ENCODE measurements at regions not wholly inside any gene's neighbourhood (a gene's known extent, or its start where the extent isn't known, plus 50 kb on each side); places are given as distances from the start of the nearest gene placed in this dataset.

- intact Hi-C loops (cut with micrococcal nuclease), result no loop called here
- H3K9me3 ChIP-seq (ENCODE audit: control insufficient read depth in 1 of 2, low read length in 2 of 2), result no peaks in the 10 kb centered on the region
- H3K27me3 ChIP-seq (ENCODE audit: insufficient read depth, low read length), result no peaks in the 10 kb centered on the region
- ChIA-PET POLR2A (ENCODE audit: partially characterized antibody) (no interaction called here), CTCF (ENCODE audit: partially characterized antibody) (no interaction called here)
- no peaks in the 10 kb centered on the region for H3K36me3 ChIP-seq (ENCODE audit: insufficient read depth, low read length)
- no peak overlapping the region for H3K27ac ChIP-seq (ENCODE audit: low read depth, low read length)
- H3K4me3 ChIP-seq (ENCODE audit: low read length in 2 of 2), result no peak overlapping the region
- H3K4me3 Mint-ChIP-seq, result no peak overlapping the region
- H3K27ac Mint-ChIP-seq, result no peak overlapping the region
- no peaks in the 10 kb centered on the region for H3K4me1 ChIP-seq (ENCODE audit: insufficient read depth, low read length)
- H3K36me3 Mint-ChIP-seq, result no peaks in the 10 kb centered on the region
- no peaks in the 10 kb centered on the region for H3K4me1 Mint-ChIP-seq
- H3K27me3 Mint-ChIP-seq, result peaks cover 1 to 6% of the 10 kb centered on the region in 2 donors
- DNase-seq, result no peak
- peaks cover 0 to 20% (median 6%) of the 10 kb centered on the region in 8 donors for H3K9me3 Mint-ChIP-seq
Measured at GRCh38 chr15:67920524-67921240, 80.8 kb upstream of the RNU6-1 start.

GRCh38 chr15:67922106-67922675 is 82.3 kb upstream of the RNU6-1 start:
- no peaks in the 10 kb centered on the region for H3K9me3 ChIP-seq (ENCODE audit: control insufficient read depth in 1 of 2, low read length in 2 of 2)
- H3K4me3 ChIP-seq (ENCODE audit: low read length in 2 of 2), result no peak overlapping the region
- DNase-seq, result no peak
- intact Hi-C loops (cut with micrococcal nuclease), result no loop called here
- Mint-ChIP-seq H3K9me3 (peaks cover 0 to 20% (median 6%) of the 10 kb centered on the region in 8 donors), H3K4me1 (no peaks in the 10 kb centered on the region), H3K27ac (no peak overlapping the region), H3K4me3 (no peak overlapping the region), H3K27me3 (peaks cover 3 to 6% of the 10 kb centered on the region in 2 donors), H3K36me3 (no peaks in the 10 kb centered on the region)
- no peaks in the 10 kb centered on the region for H3K36me3 ChIP-seq (ENCODE audit: insufficient read depth, low read length)
- H3K27ac ChIP-seq (ENCODE audit: low read depth, low read length), result no peak overlapping the region
- no peaks in the 10 kb centered on the region for H3K27me3 ChIP-seq (ENCODE audit: insufficient read depth, low read length)
- POLR2A ChIA-PET (ENCODE audit: partially characterized antibody), result no interaction called here
- H3K4me1 ChIP-seq (ENCODE audit: insufficient read depth, low read length), result no peaks in the 10 kb centered on the region
- CTCF ChIA-PET (ENCODE audit: partially characterized antibody), result interaction anchor here (0.9 kb wide), 1 partner anchor 12 kb away, joined by 3 read pairs; no protein-coding TSS in a partner anchor

DNA sequence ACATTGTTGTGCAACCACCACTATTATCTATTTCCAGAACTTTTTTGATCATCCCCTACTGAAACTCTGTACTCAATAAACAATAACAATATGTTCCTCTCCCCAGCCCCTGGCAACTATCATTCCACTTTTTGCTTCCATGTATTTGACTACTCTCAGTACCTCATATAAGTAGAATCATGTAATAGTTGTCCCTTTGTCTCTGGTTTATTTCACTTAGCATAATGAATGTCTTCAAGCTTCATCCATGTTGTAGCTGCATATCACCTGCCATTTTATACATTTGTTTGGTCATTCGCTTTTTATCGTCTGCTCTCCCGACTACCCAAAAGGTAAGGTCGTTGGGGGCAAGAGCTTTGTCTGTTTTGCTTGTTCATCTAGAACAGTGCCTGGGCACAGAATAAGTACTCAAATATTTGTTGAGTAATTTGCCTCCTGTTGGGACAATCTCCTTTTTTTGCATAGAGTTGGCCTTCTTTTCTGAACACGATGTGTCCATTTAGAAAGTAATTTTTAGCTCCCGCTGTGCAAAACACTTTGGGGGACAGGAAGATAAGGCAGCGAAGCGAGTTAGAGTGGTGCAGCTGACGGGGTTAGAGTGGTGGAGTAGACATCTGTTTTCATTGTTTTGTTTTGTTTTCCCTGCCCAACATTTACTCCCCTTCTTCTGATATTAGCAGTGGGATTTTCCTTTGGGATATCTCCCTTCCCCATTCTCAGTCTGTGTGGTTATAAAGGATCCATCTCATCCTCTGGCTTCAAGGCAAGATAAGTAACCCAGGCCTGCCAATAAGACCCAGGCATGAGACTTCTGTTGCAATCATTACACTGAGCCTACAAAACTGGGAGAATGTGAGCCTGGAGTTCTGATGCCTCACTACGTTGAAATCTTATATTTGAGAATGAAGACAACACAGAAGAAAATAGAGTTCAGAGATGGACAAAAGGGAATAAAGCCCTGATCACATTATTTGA is 83.4 kb upstream of the RNU6-1 start:
- Mint-ChIP-seq H3K9me3 (peaks cover 0 to 20% (median 6%) of the 10 kb centered on the region in 8 donors), H3K36me3 (no peaks in the 10 kb centered on the region), H3K27ac (no peak overlapping the region), H3K27me3 (peaks cover 3 to 6% of the 10 kb centered on the region in 2 donors), H3K4me3 (no peak overlapping the region), H3K4me1 (no peaks in the 10 kb centered on the region)
- Histone ChIP-seq H3K27ac (ENCODE audit: low read depth, low read length) (no peak overlapping the region), H3K36me3 (ENCODE audit: insufficient read depth, low read length) (no peaks in the 10 kb centered on the region), H3K9me3 (ENCODE audit: control insufficient read depth in 1 of 2, low read length in 2 of 2) (no peaks in the 10 kb centered on the region), H3K4me3 (ENCODE audit: low read length in 2 of 2) (no peak overlapping the region), H3K27me3 (ENCODE audit: insufficient read depth, low read length) (no peaks in the 10 kb centered on the region), H3K4me1 (ENCODE audit: insufficient read depth, low read length) (no peaks in the 10 kb centered on the region)
- ChIA-PET POLR2A (ENCODE audit: partially characterized antibody) (no interaction called here), CTCF (ENCODE audit: partially characterized antibody) (no interaction called here)
- intact Hi-C loops (cut with micrococcal nuclease), result no loop called here
- DNase-seq, result no peak

DNA sequence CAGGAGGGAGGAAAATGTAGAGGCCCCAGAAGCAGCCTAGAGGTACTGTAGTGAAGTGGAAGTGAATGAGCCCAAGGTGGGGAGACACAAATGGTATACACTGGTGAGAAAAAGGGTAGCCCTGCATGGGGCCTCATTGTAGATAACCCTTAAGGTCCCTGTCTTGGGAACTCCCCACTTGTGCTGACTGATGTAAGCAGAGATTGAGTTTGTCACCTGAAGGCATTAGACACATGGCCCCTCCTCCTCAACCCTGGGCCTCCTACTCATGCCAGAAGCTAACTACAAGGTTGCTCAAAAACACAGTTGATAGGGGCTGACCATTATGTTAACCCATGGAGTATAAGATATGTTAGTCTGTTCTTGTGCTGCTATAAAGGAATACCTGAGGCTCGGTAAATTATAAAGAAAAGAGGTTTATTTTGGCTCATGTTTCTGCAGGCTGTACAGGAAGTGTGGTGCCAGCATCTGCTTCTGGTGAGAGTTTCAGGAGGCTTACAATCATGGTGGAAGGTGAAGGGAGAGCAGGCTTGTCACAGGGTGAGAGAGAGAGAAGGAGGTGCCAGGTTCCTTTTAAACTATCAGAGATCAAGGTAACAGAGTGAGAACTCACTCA is 84.6 kb upstream of the RNU6-1 start:
- intact Hi-C loops (cut with micrococcal nuclease), result no loop called here
- Mint-ChIP-seq H3K36me3 (no peaks in the 10 kb centered on the region), H3K27ac (no peak overlapping the region), H3K4me3 (no peak overlapping the region), H3K27me3 (peaks cover 3 to 8% of the 10 kb centered on the region in 2 donors), H3K9me3 (peaks cover 0 to 13% (median 6%) of the 10 kb centered on the region in 8 donors), H3K4me1 (no peaks in the 10 kb centered on the region)
- Histone ChIP-seq H3K27me3 (ENCODE audit: insufficient read depth, low read length) (no peaks in the 10 kb centered on the region), H3K9me3 (ENCODE audit: control insufficient read depth in 1 of 2, low read length in 2 of 2) (no peaks in the 10 kb centered on the region), H3K4me1 (ENCODE audit: insufficient read depth, low read length) (no peaks in the 10 kb centered on the region), H3K27ac (ENCODE audit: low read depth, low read length) (no peak overlapping the region), H3K36me3 (ENCODE audit: insufficient read depth, low read length) (no peaks in the 10 kb centered on the region), H3K4me3 (ENCODE audit: low read length in 2 of 2) (no peak overlapping the region)
- CTCF ChIA-PET (ENCODE audit: partially characterized antibody), result no interaction called here
- no peak for DNase-seq
- POLR2A ChIA-PET (ENCODE audit: partially characterized antibody), result no interaction called here

GRCh38 chr15:67925182-67925581 is 85.3 kb upstream of the RNU6-1 start:
- Mint-ChIP-seq H3K27me3 (peaks cover 3 to 8% of the 10 kb centered on the region in 2 donors), H3K4me3 (no peak overlapping the region), H3K4me1 (no peaks in the 10 kb centered on the region), H3K9me3 (peaks cover 0 to 8% (median 3%) of the 10 kb centered on the region in 8 donors), H3K27ac (no peak overlapping the region), H3K36me3 (no peaks in the 10 kb centered on the region)
- H3K27me3 ChIP-seq (ENCODE audit: insufficient read depth, low read length), result no peaks in the 10 kb centered on the region
- intact Hi-C loops (cut with micrococcal nuclease), result no loop called here
- no peak overlapping the region for H3K27ac ChIP-seq (ENCODE audit: low read depth, low read length)
- H3K4me3 ChIP-seq (ENCODE audit: low read length in 2 of 2), result no peak overlapping the region
- no peaks in the 10 kb centered on the region for H3K4me1 ChIP-seq (ENCODE audit: insufficient read depth, low read length)
- H3K36me3 ChIP-seq (ENCODE audit: insufficient read depth, low read length), result no peaks in the 10 kb centered on the region
- no peaks in the 10 kb centered on the region for H3K9me3 ChIP-seq (ENCODE audit: control insufficient read depth in 1 of 2, low read length in 2 of 2)
- no peak for DNase-seq
- POLR2A ChIA-PET (ENCODE audit: partially characterized antibody), result no interaction called here
- CTCF ChIA-PET (ENCODE audit: partially characterized antibody), result no interaction called here

GRCh38 chr15:67927501-67928168 is 87.8 kb upstream of the RNU6-1 start:
- Histone ChIP-seq H3K36me3 (ENCODE audit: insufficient read depth, low read length) (no peaks in the 10 kb centered on the region), H3K9me3 (ENCODE audit: control insufficient read depth in 1 of 2, low read length in 2 of 2) (no peaks in the 10 kb centered on the region), H3K27me3 (ENCODE audit: insufficient read depth, low read length) (no peaks in the 10 kb centered on the region), H3K4me1 (ENCODE audit: insufficient read depth, low read length) (no peaks in the 10 kb centered on the region), H3K4me3 (ENCODE audit: low read length in 2 of 2) (no peak overlapping the region), H3K27ac (ENCODE audit: low read depth, low read length) (no peak overlapping the region)
- H3K9me3 Mint-ChIP-seq, result peaks cover 0 to 6% (median 3%) of the 10 kb centered on the region in 8 donors
- intact Hi-C loops (cut with micrococcal nuclease), result no loop called here
- no peaks in the 10 kb centered on the region for H3K4me1 Mint-ChIP-seq
- H3K4me3 Mint-ChIP-seq, result no peak overlapping the region
- no peaks in the 10 kb centered on the region for H3K36me3 Mint-ChIP-seq
- no peak for DNase-seq
- ChIA-PET CTCF (ENCODE audit: partially characterized antibody) (no interaction called here), POLR2A (ENCODE audit: partially characterized antibody) (no interaction called here)
- H3K27ac Mint-ChIP-seq, result no peak overlapping the region
- peaks cover 3 to 8% of the 10 kb centered on the region in 2 donors for H3K27me3 Mint-ChIP-seq
